ENCODE measurements at regions not wholly inside any gene's neighbourhood (a gene's known extent, or its start where the extent isn't known, plus 50 kb on each side); places are given as distances from the start of the nearest gene placed in this dataset.

- no peak for TF ChIP-seq MXI1 (IDR thresholded peaks at IDR 0.05; ENCODE audit: low read depth, low read length)
- TF ChIP-seq THRB (CRISPR knock-in tag; conservative IDR thresholded peaks at IDR 0.05), result no peak
- TF ChIP-seq POLR2AphosphoS5 (IDR thresholded peaks at IDR 0.05; ENCODE audit: control insufficient read depth, insufficient read depth, low read depth, low read length), result no peak
- no peak for TF ChIP-seq ARID2 (IDR thresholded peaks at IDR 0.05)
- TF ChIP-seq FOSL1 (tag; conservative IDR thresholded peaks at IDR 0.05), result no peak
- TF ChIP-seq CTCF (IDR thresholded peaks at IDR 0.05 in 2 of 3, conservative IDR thresholded peaks at IDR 0.05 in 1 of 3; ENCODE audit: insufficient read depth in 2 of 3, low read depth in 1 of 3, low read length in 3 of 3), result no peak
- TF ChIP-seq ARID3B (CRISPR knock-in tag; IDR thresholded peaks at IDR 0.05; ENCODE audit: borderline replicate concordance), result no peak
- no peak for TF ChIP-seq DPF2 (IDR thresholded peaks at IDR 0.05)
These were observed 533.0 kb upstream of the POT1 start for GRCh38 chr7:125462615-125463014.
